ENCODE measurements at regions not wholly inside any gene's neighbourhood (a gene's known extent, or its start where the extent isn't known, plus 50 kb on each side); places are given as distances from the start of the nearest gene placed in this dataset.
"Not testable (repeated sequence)": the region's sequence is repeated elsewhere in the genome, so short reads cannot be mapped to it uniquely, and the experiment has no call there.

DNA sequence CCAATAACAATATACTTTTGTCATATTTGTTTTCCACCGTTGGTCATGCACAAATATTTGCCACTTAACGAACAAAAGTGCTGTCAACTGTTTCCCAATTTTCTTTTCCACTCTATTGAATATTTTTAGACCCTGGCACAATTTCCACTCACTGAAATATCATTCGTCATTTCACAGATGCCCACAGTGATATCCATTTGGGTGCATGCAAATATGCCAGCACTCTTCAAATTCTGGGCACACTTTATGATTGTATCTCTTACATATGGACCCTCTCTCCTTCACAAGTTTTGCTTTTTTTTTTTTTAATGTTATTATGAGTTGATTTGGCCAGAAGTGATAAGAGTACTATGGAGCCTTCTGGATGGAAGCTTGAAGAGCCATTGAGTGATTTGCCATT lies 1557.3 kb upstream of the FLRT2 start:
- TF ChIP-seq, protein P1, sequence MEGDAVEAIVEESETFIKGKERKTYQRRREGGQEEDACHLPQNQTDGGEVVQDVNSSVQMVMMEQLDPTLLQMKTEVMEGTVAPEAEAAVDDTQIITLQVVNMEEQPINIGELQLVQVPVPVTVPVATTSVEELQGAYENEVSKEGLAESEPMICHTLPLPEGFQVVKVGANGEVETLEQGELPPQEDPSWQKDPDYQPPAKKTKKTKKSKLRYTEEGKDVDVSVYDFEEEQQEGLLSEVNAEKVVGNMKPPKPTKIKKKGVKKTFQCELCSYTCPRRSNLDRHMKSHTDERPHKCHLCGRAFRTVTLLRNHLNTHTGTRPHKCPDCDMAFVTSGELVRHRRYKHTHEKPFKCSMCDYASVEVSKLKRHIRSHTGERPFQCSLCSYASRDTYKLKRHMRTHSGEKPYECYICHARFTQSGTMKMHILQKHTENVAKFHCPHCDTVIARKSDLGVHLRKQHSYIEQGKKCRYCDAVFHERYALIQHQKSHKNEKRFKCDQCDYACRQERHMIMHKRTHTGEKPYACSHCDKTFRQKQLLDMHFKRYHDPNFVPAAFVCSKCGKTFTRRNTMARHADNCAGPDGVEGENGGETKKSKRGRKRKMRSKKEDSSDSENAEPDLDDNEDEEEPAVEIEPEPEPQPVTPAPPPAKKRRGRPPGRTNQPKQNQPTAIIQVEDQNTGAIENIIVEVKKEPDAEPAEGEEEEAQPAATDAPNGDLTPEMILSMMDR (IDR thresholded peaks at IDR 0.05; ENCODE audit: borderline replicate concordance, control extremely low read depth, extremely low read depth, insufficient read depth, missing control alignments): no peak
- in situ Hi-C loops (cut with MboI; ENCODE audit: low sequenced_read_pairs, unreplicated experiment): no loop called here
- DNase-seq (ENCODE audit: low spot score): no peak

DNA sequence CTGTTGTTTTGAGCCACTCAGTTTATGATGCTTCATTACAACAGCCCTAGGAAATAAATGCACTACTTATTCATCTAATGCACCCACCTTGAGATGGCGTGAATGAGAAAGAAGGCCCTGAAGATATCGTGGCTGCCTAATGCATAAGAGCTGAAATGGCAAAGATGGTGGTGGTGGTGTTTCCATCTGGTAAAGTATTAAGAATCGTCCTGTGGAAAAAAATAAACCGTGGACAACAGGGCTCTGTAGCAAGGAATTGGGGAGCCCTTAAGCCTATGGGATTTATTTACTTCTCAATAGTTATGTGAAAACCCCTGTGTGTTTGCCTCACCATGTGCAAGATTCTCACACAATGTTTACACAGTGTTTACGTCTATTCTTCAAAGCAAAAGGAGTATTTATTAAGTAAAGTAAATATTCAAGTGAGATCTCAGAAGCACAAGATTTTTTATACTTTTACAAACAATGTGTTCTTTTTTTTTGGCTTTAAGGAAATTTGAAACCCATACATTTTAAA lies 1555.2 kb upstream of the FLRT2 start:
- no peak for DNase-seq (ENCODE audit: low spot score)
- in situ Hi-C loops (cut with MboI; ENCODE audit: low sequenced_read_pairs, unreplicated experiment): no loop called here
- TF ChIP-seq, protein P1 (IDR thresholded peaks at IDR 0.05; ENCODE audit: borderline replicate concordance, control extremely low read depth, extremely low read depth, insufficient read depth, missing control alignments): no peak

DNA sequence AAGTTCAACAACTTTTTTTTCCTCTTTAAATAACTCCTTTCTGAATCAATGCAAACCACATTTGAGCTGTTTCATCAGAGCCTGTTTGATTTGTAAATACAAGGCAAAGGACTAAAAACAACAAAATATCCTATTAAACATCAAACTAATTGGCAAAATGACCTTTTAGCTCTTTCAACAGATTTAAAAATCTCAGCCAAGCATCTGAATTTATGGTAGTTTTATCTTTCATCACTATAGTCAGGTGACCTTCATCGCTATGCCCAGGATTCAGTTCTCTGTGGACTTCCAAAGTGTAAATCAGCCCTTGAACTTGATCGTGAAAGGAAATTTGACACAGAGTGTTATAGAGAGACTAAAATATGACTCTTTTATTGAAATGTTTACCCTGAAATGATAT lies 1554.5 kb upstream of the FLRT2 start:
- TF ChIP-seq, protein P1 (IDR thresholded peaks at IDR 0.05; ENCODE audit: borderline replicate concordance, control extremely low read depth, extremely low read depth, insufficient read depth, missing control alignments): no peak
- no peak for DNase-seq (ENCODE audit: low spot score)
- in situ Hi-C loops (cut with MboI; ENCODE audit: low sequenced_read_pairs, unreplicated experiment): no loop called here

DNA sequence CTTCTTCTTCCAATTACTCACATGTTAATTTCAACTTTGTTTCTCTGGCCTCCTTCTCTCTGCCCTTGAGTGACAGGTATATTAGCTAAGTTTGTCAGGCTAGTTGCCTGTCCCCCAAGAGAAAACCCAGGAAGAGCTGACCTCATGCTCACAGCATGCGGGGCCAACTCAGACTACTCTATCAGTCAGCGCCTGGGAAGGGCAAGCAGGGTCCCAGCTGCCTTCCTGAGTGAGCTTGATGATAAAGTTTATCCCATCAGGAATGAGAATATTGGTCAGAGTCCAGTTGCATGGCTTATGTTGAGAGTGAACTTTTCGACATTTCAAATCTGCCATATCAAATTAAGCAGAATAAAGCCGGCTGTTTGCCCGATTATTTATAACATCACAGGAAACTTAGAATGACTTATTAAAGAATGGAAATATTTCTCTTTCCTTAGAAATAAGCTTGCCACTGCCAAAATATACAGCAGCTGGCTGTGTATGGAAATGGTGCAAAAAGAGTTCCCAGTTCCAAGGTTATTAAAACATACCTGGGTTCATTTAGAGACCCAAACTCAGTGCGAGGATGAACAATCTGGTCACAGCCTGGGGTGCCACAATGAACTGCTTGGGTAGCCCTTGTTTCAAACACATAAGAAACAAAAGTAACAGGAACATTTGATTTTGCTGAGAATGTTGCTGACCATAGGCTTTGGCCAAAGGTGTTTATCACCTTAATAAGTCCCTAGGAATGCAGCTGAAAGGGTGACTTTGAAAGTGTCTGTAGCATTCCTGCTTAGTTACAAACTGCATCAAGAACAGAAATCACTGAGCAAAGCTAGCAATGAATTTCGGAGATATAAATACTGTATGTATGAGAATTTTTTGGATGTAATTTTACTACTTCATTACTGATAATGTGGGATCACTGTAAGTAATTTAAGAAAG lies 1553.8 kb upstream of the FLRT2 start:
- no peak for DNase-seq (ENCODE audit: low spot score)
- in situ Hi-C loops (cut with MboI; ENCODE audit: low sequenced_read_pairs, unreplicated experiment): no loop called here
- TF ChIP-seq, protein P1 (IDR thresholded peaks at IDR 0.05; ENCODE audit: borderline replicate concordance, control extremely low read depth, extremely low read depth, insufficient read depth, missing control alignments): no peak

DNA sequence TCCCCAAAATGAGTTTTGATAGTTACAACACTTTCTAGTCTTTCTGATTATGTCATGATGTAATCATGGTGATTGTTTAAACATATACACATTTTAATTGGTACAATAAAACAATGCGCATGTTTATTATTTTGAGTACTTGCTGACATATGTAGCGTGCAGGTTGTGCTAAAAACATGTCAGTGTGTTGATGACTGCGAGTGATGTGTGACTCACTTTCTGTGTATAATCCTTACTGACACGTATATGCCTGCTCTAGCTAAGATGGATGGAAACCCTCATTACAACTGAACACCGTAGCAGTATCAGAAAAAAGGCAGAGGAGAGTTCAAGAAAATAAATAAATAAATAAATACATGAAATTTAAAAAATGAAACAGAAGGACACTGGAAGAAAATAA lies 1552.4 kb upstream of the FLRT2 start:
- TF ChIP-seq, protein P1 (IDR thresholded peaks at IDR 0.05; ENCODE audit: borderline replicate concordance, control extremely low read depth, extremely low read depth, insufficient read depth, missing control alignments): no peak
- no peak for DNase-seq (ENCODE audit: low spot score)
- in situ Hi-C loops (cut with MboI; ENCODE audit: low sequenced_read_pairs, unreplicated experiment): no loop called here

DNA sequence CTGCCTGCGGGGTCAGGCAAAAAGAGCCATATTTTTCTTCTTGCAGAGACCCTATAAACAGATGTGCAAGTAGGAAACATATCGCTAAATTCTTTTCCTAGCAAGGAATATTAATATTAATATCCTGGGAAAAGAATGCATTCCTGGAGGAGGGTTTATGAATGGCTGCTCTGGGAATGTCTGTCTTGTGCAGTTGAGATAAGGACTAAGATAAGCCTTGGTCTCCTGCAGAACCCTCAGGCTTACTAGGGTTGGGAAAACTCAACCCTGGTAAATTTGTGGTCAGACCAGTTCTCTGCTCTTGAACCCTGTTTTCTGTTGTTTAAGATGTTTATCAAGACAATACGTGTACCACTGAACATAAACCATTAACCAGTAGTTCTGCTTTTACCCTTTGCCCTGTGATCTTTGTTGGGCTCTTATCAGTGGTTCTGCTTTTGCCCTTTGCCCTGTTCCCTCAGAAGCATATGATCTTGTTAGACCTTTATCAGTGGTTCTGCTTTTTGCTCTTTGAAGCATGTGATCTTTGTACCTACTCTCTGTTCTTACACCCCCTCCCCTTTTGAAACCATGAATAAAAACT lies 1548.2 kb upstream of the FLRT2 start:
- in situ Hi-C loops (cut with MboI; ENCODE audit: low sequenced_read_pairs, unreplicated experiment); DNase-seq (ENCODE audit: low spot score): not testable (repeated sequence)

DNA sequence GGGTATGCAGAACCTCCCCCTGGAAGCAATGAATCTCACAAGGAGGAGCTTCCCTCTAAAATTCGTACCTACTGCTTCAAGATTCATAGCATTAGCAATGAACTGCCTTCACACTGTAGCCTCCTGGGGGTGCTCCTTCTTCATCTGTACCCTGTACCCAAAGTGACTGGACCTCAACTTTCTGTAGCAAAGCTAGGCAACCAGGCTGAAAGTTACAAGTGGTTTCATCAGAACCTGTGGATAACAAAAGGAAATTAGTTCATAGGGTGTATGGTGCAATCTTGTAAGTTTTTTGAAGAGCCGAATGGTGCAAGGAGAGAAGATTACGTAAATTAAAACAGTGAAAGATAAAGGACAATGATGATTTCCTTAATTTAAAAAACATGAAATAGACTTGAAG lies 1541.7 kb upstream of the FLRT2 start:
- no peak for DNase-seq (ENCODE audit: low spot score)
- in situ Hi-C loops (cut with MboI; ENCODE audit: low sequenced_read_pairs, unreplicated experiment): no loop called here
- TF ChIP-seq, protein P1 (IDR thresholded peaks at IDR 0.05; ENCODE audit: borderline replicate concordance, control extremely low read depth, extremely low read depth, insufficient read depth, missing control alignments): no peak

Data from GM13976 (cell line).